Left forelimb (tissue), 1 donor: ENCODE measurements at regions not wholly inside any gene's neighbourhood (a gene's known extent, or its start where the extent isn't known, plus 50 kb on each side); places are given as distances from the start of the nearest gene placed in this dataset.
A peak's percentile ranks its signal among the peaks of the same experiment; 100 is the strongest.
"Not testable (repeated sequence)": the region's sequence is repeated elsewhere in the genome, so short reads cannot be mapped to it uniquely, and the experiment has no call there.

Source experiments
- DNase-seq: peaks from one replicate; pipeline ENCODE4 v3.0.0-alpha.2; 2018; ENCODE audit warnings: low spot score

- no peak for DNase-seq
Observed at GRCh38 chr11:26839911-26840698, 118.2 kb upstream of the SLC5A12 start.

GRCh38 chr11:26841818-26842473 is 120.1 kb upstream of the SLC5A12 start:
- no peak for DNase-seq

DNA sequence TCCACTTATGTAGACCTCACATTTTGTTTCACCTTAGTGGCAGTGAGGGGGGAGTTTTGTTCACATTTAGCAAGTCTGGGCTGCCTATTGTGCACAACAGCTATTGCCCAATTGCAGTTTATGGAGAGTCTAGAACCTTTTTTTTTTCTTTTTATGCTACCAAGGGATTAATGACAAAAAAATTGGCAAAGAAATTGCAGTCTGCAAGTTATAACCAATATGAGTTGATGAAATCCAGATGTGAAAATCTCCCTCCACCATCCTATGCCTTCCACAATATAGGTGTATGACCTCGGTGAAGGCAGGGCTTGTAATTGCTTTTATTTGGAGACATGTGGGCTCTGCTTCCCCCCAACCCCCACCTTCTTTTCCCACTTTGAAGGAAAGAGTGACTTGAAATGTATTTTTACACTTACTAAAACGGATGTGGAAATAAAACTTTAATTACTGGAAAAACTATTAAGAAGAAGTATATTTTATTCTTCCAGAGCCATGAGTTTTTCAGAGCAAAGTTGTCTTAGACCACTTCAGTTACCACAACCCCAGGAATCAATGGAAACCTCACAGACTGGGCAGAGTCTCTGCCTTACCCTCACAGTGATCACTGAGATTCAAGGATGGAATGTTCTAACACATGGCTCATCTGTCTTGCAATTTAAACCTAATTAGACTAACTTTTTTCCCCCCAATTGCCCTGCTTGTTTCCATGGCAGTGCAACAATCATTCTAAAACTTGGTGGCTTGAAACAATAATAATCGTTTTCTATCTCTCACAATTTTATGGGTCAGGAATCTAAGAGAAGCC is 120.8 kb upstream of the SLC5A12 start:
- no peak for DNase-seq

- DNase-seq = no peak
Observed at GRCh38 chr11:26843539-26843938, 121.7 kb upstream of the SLC5A12 start.

GRCh38 chr11:26844963-26845362 is 123.1 kb upstream of the SLC5A12 start:
- DNase-seq = no peak

- DNase-seq = no peak
Observed at GRCh38 chr11:26846227-26846626, 124.4 kb upstream of the SLC5A12 start.

DNA sequence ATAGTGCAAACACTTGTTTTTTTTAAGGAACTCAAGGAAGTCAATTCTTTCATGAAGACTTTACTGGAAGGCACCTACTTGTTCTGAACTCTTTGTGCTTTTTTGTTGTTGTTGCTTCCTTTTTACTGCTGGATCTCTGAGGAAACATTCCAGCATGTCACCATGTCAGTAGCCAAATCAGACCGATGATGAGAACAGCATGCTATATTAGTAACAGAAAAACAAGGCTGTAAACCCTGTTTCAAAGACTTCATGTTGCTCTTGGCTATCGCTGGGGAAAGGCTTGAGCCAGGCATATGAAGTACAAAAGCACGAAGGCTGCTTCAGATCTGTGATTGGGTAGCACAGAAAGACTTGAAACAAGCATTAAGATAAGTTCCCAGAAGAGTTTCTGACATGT is 125.6 kb upstream of the SLC5A12 start:
- no peak for DNase-seq

DNA sequence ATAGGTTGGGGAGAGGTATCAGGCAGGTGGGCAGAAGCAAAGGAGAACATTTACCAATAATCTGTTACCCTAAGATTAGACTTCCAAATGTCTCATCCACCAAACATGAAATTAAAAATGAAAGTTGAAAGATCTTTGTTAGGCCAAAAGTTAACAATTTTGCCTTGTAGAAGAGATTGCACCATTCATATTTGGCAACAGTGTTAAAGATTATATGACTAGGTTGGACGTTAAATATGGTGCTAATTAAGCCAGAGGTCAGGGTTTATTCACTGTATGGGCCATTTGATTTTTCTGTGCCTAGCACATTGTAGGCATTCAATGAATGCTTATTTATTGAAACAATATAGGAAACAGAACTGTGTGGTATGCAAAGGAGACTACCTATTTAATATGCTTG is 126.1 kb upstream of the SLC5A12 start:
- DNase-seq = no peak

GRCh38 chr11:26849036-26849435 is 127.2 kb upstream of the SLC5A12 start:
- DNase-seq = peak; percentile 62

DNA sequence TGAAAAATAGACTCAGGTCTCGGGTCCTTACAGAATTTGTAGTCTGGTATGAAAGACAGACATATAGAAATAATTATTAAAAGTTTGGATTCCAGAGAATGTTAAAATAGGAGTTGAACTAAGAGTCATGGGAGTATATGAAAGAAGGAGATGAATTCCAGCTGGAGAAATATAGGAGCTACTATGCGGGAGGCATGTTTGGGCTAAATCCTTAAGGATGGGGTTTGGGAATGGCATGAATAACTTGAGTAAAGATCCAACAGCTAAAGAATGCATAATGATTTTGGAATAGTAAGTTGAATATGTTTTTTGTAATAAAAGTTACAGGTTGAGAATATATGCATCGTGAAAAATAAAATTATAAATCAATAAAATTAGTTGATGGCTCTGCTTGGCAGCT is 129.4 kb upstream of the SLC5A12 start:
- no peak for DNase-seq

GRCh38 chr11:26851696-26852095 is 129.8 kb upstream of the SLC5A12 start:
- DNase-seq = no peak

GRCh38 chr11:26858098-26858497 is 135.8 kb upstream of the FIBIN start:
- no peak for DNase-seq

DNA sequence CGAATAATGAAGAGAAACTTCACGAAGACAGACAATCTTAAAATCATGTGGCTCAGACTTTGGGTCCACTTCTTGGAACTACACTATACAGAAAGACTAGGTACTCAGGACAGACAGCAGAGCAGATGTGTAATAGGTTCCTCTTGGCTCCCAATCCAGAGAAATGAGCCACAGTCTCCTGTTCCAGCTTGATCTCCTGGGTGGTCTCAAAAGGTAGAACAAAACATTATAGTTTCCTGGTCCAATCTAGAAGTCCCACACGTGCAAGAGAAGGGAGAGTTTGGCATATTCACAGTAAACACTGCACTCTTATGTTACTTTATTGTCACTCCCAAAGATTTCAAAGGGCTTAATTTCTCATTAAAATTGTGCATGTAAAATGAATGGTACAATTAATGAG is 134.5 kb upstream of the FIBIN start:
- DNase-seq = no peak

DNA sequence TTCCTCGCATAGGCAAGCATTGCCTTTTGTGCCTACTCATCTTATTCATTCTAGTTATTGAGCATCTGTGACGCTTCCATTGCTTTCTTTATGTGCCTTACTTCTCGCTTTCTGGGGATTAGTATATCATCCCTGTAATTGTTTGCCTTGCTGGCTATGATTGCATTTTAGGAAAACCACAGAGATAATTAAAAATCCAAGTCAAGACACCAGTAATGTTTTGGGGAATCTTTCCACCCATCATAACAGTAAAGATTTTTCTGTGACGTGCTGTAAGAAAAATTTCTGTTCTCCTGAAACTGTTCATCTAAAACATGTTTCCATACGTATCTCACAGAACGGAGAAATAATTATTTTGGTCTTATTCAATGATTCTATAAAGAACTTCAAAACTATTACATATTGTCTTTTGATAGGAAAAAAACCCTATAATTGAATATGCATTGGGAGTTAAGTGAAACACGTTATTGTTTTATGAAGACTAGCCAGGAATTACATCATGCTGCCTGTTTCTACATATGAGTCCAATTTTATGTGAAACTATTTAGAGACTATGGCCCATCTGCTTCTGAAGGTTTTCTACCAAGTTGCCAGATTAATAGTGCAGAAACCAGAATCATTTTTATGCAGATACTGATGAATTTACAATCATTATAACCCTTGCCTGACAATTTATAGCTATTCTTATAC is 133.7 kb upstream of the FIBIN start:
- DNase-seq = no peak

DNA sequence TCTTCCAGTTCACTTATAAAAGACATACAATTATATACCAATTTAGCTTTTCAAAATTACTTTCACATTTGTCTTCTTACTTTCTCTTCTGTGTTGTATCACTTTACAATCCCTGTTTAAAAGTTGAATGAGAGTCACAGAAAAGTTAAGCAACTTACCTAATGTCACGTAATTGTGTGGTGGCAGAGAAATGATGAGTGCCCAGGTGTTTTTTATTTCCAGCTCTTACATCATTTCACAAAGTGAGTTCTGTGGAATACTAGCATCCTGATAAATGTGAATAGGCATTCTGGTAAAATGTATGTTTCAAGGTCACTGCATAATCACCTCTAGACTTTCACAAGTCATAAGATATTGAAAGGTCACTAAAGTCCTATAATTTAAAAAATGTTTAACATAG is 133.0 kb upstream of the FIBIN start:
- DNase-seq = no peak

- no peak for DNase-seq
Observed at GRCh38 chr11:26862801-26863200, 131.1 kb upstream of the FIBIN start.

- no peak for DNase-seq
Observed at GRCh38 chr11:26865703-26866102, 128.2 kb upstream of the FIBIN start.

GRCh38 chr11:26867286-26867685 is 126.6 kb upstream of the FIBIN start:
- no peak for DNase-seq

DNA sequence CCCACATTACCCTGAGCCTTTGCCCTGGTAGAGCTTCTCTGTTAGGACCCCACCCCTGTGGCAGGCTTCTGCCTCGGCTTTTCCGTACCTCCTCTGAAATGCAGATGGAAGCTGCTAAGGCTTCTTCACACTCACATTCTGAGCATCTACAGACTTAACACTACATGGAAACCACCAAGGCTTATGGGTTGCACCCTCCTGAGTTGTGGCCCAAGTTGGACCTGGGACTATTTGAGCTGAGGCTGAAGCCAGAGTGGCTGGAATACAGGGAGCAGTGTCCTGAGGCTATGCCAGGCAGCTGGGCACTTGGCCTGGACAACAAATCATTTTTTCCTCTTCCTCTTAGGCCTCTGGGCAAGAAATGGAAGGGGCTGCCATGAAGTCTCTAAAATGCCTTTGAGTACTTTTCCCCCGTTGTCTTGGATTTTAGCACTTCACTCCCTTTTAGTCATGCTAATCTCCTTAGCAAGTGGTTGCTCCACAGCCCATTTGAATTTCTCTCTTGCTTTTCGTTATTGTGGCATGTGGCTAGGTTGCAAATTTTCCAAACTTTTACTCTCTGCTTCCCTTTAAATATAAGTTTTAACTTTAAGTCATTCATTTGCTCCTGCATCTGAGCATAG is 114.8 kb upstream of the FIBIN start:
- DNase-seq = no peak

DNA sequence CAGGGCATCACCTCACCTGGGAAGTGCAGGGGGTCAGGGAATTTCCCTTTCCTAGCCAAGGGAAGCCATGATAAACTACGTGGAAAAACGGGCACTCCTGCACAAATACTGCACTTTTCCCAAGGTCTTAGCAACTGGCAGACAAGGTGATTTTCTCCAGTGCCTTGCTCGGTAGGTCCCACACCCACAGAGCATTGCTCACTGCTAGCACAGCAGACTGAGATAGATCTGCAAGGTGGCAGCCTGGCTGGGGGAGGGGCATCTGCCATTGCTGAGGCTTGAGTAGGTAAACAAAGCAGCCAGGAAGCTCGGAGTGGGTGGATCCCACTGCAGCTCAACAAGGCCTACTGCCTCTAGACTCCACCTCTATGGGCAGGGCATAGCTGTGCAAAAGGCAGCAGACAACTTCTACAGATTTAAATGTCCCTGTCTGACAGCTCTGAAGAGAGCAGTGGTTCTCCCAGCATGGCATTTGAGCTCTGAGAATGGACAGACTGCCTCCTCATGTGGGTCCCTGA is 111.5 kb upstream of the FIBIN start:
- not testable (repeated sequence) for DNase-seq

- DNase-seq = no peak
Observed at GRCh38 chr11:26891501-26891900, 102.4 kb upstream of the FIBIN start.

DNA sequence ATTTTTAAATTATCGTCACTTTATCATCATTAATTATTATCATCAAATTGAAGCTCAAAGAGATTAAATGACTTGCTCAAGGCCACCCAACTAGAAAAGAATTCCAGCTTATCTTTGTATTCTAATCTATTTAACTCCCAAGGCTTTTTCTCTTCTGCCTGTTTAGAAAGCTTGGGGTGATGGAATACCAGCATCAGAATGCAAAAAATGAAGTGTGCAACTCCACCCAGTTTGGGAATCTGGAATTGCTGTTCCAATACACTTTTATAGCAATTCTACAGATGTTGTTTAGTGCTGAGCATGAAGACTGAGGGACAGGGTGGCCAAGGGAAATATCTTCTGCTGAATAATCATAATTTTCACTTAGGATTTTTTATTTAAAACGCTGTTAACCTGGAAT is 97.2 kb upstream of the FIBIN start:
- no peak for DNase-seq
